HepG2 (cell line): ENCODE measurements at regions not wholly inside any gene's neighbourhood (a gene's known extent, or its start where the extent isn't known, plus 50 kb on each side); places are given as distances from the start of the nearest gene placed in this dataset.

Experiments used
- ATAC-seq: fragments of 200-7000 bp; cut with Tn5 transposase; 3 replicates; pipeline ENCODE4 v1.9.1; 2020; ENCODE audit warnings: mild to moderate bottlenecking, moderate library complexity
- BruUV-seq: library from RNA; stranded (reverse); fragments of 400-500 nt; replicated peaks from 2 replicates; lab custom pipeline; 2021; lab: Mats Ljungman, UMichigan
- CTCF ChIA-PET: fragments of 300-600 bp; formaldehyde crosslinking; extraction: SDS; loops from one replicate; lab custom pipeline; 2021; ENCODE audit warnings: low total read pairs, inconsistent platforms, low intra/inter-chr PET ratio; lab: Yijun Ruan, JAX
- POLR2A ChIA-PET: fragments of 350-600 bp; sonication (Branson Sonifier 250); formaldehyde crosslinking; loops from one replicate; lab custom pipeline; 2020; ENCODE audit warnings: antibody characterized with exemption, inconsistent platforms; lab: Yijun Ruan, JAX
- DNase-seq: peaks from one replicate; pipeline ENCODE4 v3.0.0-alpha.2; 2015; ENCODE audit warnings: low spot score
- FAIRE-seq: peaks from 3 replicates; lab custom pipeline; 2011; peaks lifted over from hg19 to GRCh38; lab: Jason Lieb, UNC
- H2AFZ ChIP-seq: one replicate; pipeline ENCODE4 v1.6.1; 2011; ENCODE audit warnings: low read length, inconsistent platforms
- H3K27ac ChIP-seq: fragments of 300-600 bp; 3 replicates; pipeline ENCODE4 v1.8.0; 2011; ENCODE audit warnings: mixed run types, mild to moderate bottlenecking, mixed read lengths, low read length, inconsistent platforms; ENCODE audit not compliant: insufficient read depth; ENCODE audit errors: extremely low read length
- H3K27me3 ChIP-seq, 2 experiments: fragments of 200-600 bp in 1 of 2; 2 replicates in 1 of 2; 3 replicates in 1 of 2; pipeline versions ENCODE4 v1.6.0 to v1.8.0; 2011; ENCODE audit warnings: low read length in 2 of 2, mild to moderate bottlenecking in 2 of 2, moderate library complexity in 2 of 2, inconsistent platforms in 1 of 2; ENCODE audit not compliant: insufficient read depth in 2 of 2, control insufficient read depth in 1 of 2
- H3K36me3 ChIP-seq, 2 experiments: fragments of 200-600 bp in 1 of 2; replicated peaks in 1 of 2; 2 replicates in 1 of 2; 3 replicates in 1 of 2; pipeline versions ENCODE4 v1.5.1 to v1.8.0; 2011; ENCODE audit warnings: low read length in 2 of 2, inconsistent platforms in 1 of 2; ENCODE audit not compliant: insufficient read depth in 2 of 2, control insufficient read depth in 1 of 2
- H3K4me1 ChIP-seq: 2 replicates; pipeline ENCODE4 v1.5.1; 2012; ENCODE audit warnings: low read length, inconsistent platforms; ENCODE audit not compliant: insufficient read depth
- H3K4me2 ChIP-seq: 2 replicates; pipeline ENCODE4 v1.6.0; 2011; ENCODE audit warnings: low read depth, low read length, inconsistent platforms
- H3K4me3 ChIP-seq, 3 experiments: fragments of 200-600 bp in 1 of 3; sonication (generic), shearing (Covaris generic) in 1 of 3; replicated peaks in 1 of 3; 2 replicates each; pipeline ENCODE4 v1.5.1; 2011 to 2016; ENCODE audit warnings: low read length in 3 of 3, inconsistent platforms in 2 of 3, low read depth in 2 of 3, mild to moderate bottlenecking in 2 of 3, control low read depth in 1 of 3, mixed read lengths in 1 of 3; ENCODE audit not compliant: insufficient read depth in 1 of 3
- H3K79me2 ChIP-seq: one replicate; pipeline ENCODE4 v1.6.1; 2011; ENCODE audit warnings: low read length, inconsistent platforms; ENCODE audit not compliant: insufficient read depth
- H3K9ac ChIP-seq: 2 replicates; pipeline ENCODE4 v1.6.0; 2011; ENCODE audit warnings: mild to moderate bottlenecking, low read depth, low read length, inconsistent platforms; ENCODE audit not compliant: insufficient read depth
- H3K9me3 ChIP-seq: 2 replicates; pipeline ENCODE4 v1.5.1; 2012; ENCODE audit warnings: mild to moderate bottlenecking, low read length
- H4K20me1 ChIP-seq: 2 replicates; pipeline ENCODE4 v1.6.0; 2011; ENCODE audit warnings: inconsistent platforms, mild to moderate bottlenecking, low read length, moderate library complexity; ENCODE audit not compliant: insufficient read depth
- GLI4 ChIP-seq: sonication (generic); formaldehyde crosslinking; IDR thresholded peaks from 2 replicates; pipeline ENCODE4 v1.5.1; 2020; ENCODE audit warnings: missing genetic modification reagents, mild to moderate bottlenecking, moderate library complexity, borderline replicate concordance
- HES4 ChIP-seq: sonication (generic); formaldehyde crosslinking; IDR thresholded peaks from 2 replicates; pipeline ENCODE4 v1.9.0; 2021; ENCODE audit warnings: mild to moderate bottlenecking, missing genetic modification reagents, borderline replicate concordance
- JUND ChIP-seq: sonication (generic); formaldehyde crosslinking; IDR thresholded peaks from 2 replicates; pipeline ENCODE4 v1.8.0; 2022; ENCODE audit warnings: mild to moderate bottlenecking, missing genetic modification reagents
- KLF11 ChIP-seq: IDR thresholded peaks from 2 replicates; pipeline ENCODE4 v1.6.1; 2016; ENCODE audit warnings: missing compliant biosample characterization
- LCORL ChIP-seq, 2 experiments: fragments of 450-650 bp in 1 of 2; sonication (generic) in 1 of 2; formaldehyde crosslinking in 1 of 2; IDR thresholded peaks; 2 replicates each; pipeline versions ENCODE4 v1.5.0 to v1.6.1; 2017 to 2020; ENCODE audit warnings: antibody characterized with exemption in 1 of 2, missing genetic modification reagents in 1 of 2
- MAFF ChIP-seq: IDR thresholded peaks from 2 replicates; pipeline ENCODE4 v1.6.1; 2011; ENCODE audit warnings: low read depth, low read length, improper control_type of control experiment
- RCOR2 ChIP-seq: IDR thresholded peaks from 2 replicates; pipeline ENCODE4 v1.6.1; 2016; ENCODE audit warnings: missing biosample characterization, missing genetic modification reagents
- ZKSCAN8 ChIP-seq: IDR thresholded peaks from 2 replicates; pipeline ENCODE4 v1.6.1; 2016; ENCODE audit warnings: borderline replicate concordance, missing genetic modification reagents, missing compliant biosample characterization
- ZNF205 ChIP-seq: IDR thresholded peaks from 2 replicates; pipeline ENCODE4 v1.6.1; 2018; ENCODE audit warnings: missing biosample characterization, missing genetic modification reagents
- ZNF207 ChIP-seq: fragments of 450-650 bp; IDR thresholded peaks from 2 replicates; pipeline ENCODE4 v1.6.1; 2016; ENCODE audit warnings: antibody characterized with exemption, borderline replicate concordance
- ZNF558 ChIP-seq: sonication (generic); formaldehyde crosslinking; IDR thresholded peaks from 2 replicates; pipeline ENCODE4 v1.9.0; 2022; ENCODE audit warnings: mild to moderate bottlenecking, missing genetic modification reagents, borderline replicate concordance
- ZSCAN22 ChIP-seq: sonication (generic); formaldehyde crosslinking; IDR thresholded peaks from 2 replicates; pipeline ENCODE4 v1.4.0; 2020; ENCODE audit warnings: mild to moderate bottlenecking, missing genetic modification reagents
- WGBS: methylation state at CpG from one replicate; pipeline ENCODE4 v1.1.6; 2017; ENCODE audit warnings: low lambda C conversion rate; 5-methylcytosine and 5-hydroxymethylcytosine counted together
- in situ Hi-C: cut with HindIII; loops from 2 replicates; pipeline ENCODE4 v1.10.0; 2017; ENCODE audit warnings: low pct_unique_long_range_greater_than_20kb; ENCODE audit not compliant: extremely low pct_ligation_motif_present
- intact Hi-C: fragments of 100-400 bp; cut with micrococcal nuclease; formaldehyde crosslinking; loops from one replicate; pipeline ENCODE4 v1.10.0; 2022; ENCODE audit not compliant: unreplicated experiment
- TF ChIP-seq, protein P1 (sequence below): sonication (generic); formaldehyde crosslinking; IDR thresholded peaks from 2 replicates; pipeline ENCODE4 v1.8.0; 2022; ENCODE audit warnings: low read depth, missing genetic modification reagents
- TF ChIP-seq, protein P2 (sequence below): sonication (generic); formaldehyde crosslinking; IDR thresholded peaks from 2 replicates; pipeline ENCODE4 v1.4.0; 2020; ENCODE audit warnings: mild to moderate bottlenecking, missing genetic modification reagents
- TF ChIP-seq, protein P3 (sequence below): sonication (generic); formaldehyde crosslinking; IDR thresholded peaks from 2 replicates; pipeline ENCODE4 v1.4.0; 2020; ENCODE audit warnings: missing genetic modification reagents, borderline replicate concordance

DNA sequence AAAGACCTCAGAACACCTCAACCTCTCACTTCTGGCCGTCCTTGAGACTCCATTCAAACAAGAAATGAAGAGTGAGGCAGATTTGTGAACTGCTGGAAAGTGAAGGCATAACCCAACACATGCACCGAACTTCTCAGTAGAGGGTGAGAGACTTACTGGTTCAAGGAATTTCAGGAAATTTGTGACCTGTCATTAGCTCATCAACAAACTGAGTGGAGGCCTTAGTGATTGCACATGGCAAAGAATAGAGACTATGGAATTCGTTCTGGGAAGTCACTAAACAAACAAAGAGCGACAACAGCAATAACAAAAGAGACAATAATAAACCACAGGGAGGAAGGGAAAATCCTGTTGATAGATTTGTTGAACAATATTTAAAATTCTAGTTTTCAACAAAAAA, 125.0 kb upstream of the AKR1E2 start:
- Histone ChIP-seq H3K4me3 (no peak overlapping the region), H4K20me1 (no peaks in the 10 kb centered on the region), H3K4me1 (no peaks in the 10 kb centered on the region), H3K36me3 (no peaks in the 10 kb centered on the region), H3K4me2 (no peak overlapping the region), H3K79me2 (no peaks in the 10 kb centered on the region), H3K9me3 (no peaks in the 10 kb centered on the region), H3K9ac (no peak overlapping the region), H3K27me3 (peaks cover 0 to 2% of the 10 kb centered on the region in 2 experiments; a peak in 1 of 5 replicates), H3K27ac (no peak overlapping the region), H2AFZ (no peak overlapping the region)
- in situ Hi-C loops (no loop called here), intact Hi-C loops (no loop called here)
- ATAC-seq (no peak), FAIRE-seq (no peak), DNase-seq (no peak)
- 4% methylated on average over 4 of the region's 4 CpGs for WGBS
- BruUV-seq = no TSS peak
- TF ChIP-seq ZNF207 (no peak), HES4 (no peak), RCOR2 (no peak), ZKSCAN8 (CRISPR knock-in tag) (no peak), ZNF558 (CRISPR knock-in tag) (no peak)
- ChIA-PET CTCF (no interaction called here), POLR2A (no interaction called here)

DNA sequence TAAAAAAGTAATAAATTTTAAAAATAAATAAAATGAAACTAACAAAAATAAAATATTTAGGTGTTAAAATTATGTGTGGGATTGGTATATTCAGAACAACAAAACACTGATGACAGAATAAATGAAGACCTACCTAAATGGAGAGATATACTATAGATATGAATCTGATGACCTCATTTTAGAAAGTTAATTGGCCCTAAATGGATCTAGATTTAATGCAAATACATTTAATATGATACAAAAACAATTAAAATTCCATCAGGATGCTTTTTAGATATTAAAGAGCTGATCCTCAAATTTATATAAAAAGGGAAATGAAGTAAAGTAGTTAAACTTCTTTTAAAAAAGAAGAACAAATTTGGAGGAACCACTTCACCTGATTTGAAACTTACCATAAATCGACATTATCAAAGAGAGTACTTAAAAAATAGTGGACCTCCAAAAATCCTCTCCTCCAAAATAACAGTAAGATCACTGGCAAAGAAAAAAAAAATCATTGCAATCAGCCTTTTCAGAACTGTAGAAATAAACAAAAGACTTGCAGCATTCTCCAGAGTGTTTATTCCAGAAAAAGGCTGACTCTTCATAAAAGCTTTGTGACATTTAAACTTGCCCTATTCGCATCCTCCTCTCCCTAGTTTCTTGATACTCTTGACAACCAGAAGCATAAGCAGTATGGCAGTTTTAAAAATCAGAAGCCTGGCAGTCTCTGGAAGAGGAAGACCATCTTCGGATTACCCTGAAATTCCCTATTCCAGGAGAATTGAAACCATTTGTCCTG, 125.9 kb upstream of the AKR1E2 start:
- intact Hi-C loops (no loop called here), in situ Hi-C loops (no loop called here)
- WGBS = 0% methylated on average over 3 of the region's 3 CpGs
- BruUV-seq = no TSS peak
- no peak overlapping the region for H2AFZ ChIP-seq
- no peak overlapping the region for H3K27ac ChIP-seq
- H3K36me3 ChIP-seq = no peaks in the 10 kb centered on the region
- no peaks in the 10 kb centered on the region for H4K20me1 ChIP-seq
- POLR2A ChIA-PET = no interaction called here
- FAIRE-seq (no peak), DNase-seq (no peak), ATAC-seq (no peak)
- no peaks in the 10 kb centered on the region for H3K79me2 ChIP-seq
- H3K4me2 ChIP-seq = no peak overlapping the region
- H3K27me3 ChIP-seq = peaks cover 0 to 4% of the 10 kb centered on the region in 2 experiments; a peak in 2 of 5 replicates
- no peaks in the 10 kb centered on the region for H3K4me1 ChIP-seq
- no peak overlapping the region for H3K4me3 ChIP-seq
- CTCF ChIA-PET = no interaction called here
- no peaks in the 10 kb centered on the region for H3K9me3 ChIP-seq
- H3K9ac ChIP-seq = no peak overlapping the region
- TF ChIP-seq GLI4 (CRISPR knock-in tag) = no peak
- TF ChIP-seq LCORL (IDR thresholded peaks at IDR 0.05) = no peak
- TF ChIP-seq LCORL (CRISPR knock-in tag; IDR thresholded peaks at IDR 0.05) = no peak
- TF ChIP-seq JUND (CRISPR knock-in tag) = no peak
- TF ChIP-seq MAFF = 0 out of 2 replicates have a peak, but pooled peaks have one; percentile 11
- no peak for TF ChIP-seq ZSCAN22 (CRISPR knock-in tag)
- no peak for TF ChIP-seq KLF11 (CRISPR knock-in tag)
- TF ChIP-seq, protein P1, sequence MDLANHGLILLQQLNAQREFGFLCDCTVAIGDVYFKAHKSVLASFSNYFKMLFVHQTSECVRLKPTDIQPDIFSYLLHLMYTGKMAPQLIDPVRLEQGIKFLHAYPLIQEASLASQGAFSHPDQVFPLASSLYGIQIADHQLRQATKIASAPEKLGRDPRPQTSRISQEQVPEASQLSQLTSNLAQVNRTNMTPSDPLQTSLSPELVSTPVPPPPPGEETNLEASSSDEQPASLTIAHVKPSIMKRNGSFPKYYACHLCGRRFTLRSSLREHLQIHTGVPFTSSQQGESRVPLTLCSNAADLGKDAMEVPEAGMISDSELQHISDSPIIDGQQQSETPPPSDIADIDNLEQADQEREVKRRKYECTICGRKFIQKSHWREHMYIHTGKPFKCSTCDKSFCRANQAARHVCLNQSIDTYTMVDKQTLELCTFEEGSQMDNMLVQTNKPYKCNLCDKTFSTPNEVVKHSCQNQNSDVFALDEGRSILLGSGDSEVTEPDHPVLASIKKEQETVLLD (CRISPR knock-in tag) = no peak
- TF ChIP-seq ZNF205 (CRISPR knock-in tag) = no peak
- TF ChIP-seq, protein P2, sequence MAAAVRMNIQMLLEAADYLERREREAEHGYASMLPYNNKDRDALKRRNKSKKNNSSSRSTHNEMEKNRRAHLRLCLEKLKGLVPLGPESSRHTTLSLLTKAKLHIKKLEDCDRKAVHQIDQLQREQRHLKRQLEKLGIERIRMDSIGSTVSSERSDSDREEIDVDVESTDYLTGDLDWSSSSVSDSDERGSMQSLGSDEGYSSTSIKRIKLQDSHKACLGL (CRISPR knock-in tag) = no peak
- TF ChIP-seq, protein P3, sequence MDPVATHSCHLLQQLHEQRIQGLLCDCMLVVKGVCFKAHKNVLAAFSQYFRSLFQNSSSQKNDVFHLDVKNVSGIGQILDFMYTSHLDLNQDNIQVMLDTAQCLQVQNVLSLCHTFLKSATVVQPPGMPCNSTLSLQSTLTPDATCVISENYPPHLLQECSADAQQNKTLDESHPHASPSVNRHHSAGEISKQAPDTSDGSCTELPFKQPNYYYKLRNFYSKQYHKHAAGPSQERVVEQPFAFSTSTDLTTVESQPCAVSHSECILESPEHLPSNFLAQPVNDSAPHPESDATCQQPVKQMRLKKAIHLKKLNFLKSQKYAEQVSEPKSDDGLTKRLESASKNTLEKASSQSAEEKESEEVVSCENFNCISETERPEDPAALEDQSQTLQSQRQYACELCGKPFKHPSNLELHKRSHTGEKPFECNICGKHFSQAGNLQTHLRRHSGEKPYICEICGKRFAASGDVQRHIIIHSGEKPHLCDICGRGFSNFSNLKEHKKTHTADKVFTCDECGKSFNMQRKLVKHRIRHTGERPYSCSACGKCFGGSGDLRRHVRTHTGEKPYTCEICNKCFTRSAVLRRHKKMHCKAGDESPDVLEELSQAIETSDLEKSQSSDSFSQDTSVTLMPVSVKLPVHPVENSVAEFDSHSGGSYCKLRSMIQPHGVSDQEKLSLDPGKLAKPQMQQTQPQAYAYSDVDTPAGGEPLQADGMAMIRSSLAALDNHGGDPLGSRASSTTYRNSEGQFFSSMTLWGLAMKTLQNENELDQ (CRISPR knock-in tag) = no peak
